ENCODE measurements at regions not wholly inside any gene's neighbourhood (a gene's known extent, or its start where the extent isn't known, plus 50 kb on each side); places are given as distances from the start of the nearest gene placed in this dataset.
"Not testable (repeated sequence)": the region's sequence is repeated elsewhere in the genome, so short reads cannot be mapped to it uniquely, and the experiment has no call there.

DNA sequence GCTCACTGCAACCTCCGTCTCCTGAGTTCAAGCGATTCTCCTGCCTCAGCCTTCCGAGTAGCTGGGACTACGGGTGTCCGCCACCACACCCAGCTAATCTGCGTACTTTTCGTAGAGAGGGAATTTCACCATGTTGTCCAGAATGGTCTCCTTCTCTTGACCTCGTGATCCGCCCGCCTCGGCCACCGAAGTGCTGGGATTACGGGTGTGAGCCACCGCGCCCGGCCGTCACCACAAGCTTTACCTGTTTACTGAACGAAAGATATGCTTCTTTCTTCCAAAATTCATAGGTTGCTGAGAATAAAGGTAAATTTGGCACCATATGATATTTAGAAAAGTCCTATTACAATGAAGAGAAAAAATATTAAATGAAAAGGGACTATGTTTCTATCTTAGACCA, 333.5 kb upstream of the EPHA6 start (continued):
- TF ChIP-seq, protein P1, sequence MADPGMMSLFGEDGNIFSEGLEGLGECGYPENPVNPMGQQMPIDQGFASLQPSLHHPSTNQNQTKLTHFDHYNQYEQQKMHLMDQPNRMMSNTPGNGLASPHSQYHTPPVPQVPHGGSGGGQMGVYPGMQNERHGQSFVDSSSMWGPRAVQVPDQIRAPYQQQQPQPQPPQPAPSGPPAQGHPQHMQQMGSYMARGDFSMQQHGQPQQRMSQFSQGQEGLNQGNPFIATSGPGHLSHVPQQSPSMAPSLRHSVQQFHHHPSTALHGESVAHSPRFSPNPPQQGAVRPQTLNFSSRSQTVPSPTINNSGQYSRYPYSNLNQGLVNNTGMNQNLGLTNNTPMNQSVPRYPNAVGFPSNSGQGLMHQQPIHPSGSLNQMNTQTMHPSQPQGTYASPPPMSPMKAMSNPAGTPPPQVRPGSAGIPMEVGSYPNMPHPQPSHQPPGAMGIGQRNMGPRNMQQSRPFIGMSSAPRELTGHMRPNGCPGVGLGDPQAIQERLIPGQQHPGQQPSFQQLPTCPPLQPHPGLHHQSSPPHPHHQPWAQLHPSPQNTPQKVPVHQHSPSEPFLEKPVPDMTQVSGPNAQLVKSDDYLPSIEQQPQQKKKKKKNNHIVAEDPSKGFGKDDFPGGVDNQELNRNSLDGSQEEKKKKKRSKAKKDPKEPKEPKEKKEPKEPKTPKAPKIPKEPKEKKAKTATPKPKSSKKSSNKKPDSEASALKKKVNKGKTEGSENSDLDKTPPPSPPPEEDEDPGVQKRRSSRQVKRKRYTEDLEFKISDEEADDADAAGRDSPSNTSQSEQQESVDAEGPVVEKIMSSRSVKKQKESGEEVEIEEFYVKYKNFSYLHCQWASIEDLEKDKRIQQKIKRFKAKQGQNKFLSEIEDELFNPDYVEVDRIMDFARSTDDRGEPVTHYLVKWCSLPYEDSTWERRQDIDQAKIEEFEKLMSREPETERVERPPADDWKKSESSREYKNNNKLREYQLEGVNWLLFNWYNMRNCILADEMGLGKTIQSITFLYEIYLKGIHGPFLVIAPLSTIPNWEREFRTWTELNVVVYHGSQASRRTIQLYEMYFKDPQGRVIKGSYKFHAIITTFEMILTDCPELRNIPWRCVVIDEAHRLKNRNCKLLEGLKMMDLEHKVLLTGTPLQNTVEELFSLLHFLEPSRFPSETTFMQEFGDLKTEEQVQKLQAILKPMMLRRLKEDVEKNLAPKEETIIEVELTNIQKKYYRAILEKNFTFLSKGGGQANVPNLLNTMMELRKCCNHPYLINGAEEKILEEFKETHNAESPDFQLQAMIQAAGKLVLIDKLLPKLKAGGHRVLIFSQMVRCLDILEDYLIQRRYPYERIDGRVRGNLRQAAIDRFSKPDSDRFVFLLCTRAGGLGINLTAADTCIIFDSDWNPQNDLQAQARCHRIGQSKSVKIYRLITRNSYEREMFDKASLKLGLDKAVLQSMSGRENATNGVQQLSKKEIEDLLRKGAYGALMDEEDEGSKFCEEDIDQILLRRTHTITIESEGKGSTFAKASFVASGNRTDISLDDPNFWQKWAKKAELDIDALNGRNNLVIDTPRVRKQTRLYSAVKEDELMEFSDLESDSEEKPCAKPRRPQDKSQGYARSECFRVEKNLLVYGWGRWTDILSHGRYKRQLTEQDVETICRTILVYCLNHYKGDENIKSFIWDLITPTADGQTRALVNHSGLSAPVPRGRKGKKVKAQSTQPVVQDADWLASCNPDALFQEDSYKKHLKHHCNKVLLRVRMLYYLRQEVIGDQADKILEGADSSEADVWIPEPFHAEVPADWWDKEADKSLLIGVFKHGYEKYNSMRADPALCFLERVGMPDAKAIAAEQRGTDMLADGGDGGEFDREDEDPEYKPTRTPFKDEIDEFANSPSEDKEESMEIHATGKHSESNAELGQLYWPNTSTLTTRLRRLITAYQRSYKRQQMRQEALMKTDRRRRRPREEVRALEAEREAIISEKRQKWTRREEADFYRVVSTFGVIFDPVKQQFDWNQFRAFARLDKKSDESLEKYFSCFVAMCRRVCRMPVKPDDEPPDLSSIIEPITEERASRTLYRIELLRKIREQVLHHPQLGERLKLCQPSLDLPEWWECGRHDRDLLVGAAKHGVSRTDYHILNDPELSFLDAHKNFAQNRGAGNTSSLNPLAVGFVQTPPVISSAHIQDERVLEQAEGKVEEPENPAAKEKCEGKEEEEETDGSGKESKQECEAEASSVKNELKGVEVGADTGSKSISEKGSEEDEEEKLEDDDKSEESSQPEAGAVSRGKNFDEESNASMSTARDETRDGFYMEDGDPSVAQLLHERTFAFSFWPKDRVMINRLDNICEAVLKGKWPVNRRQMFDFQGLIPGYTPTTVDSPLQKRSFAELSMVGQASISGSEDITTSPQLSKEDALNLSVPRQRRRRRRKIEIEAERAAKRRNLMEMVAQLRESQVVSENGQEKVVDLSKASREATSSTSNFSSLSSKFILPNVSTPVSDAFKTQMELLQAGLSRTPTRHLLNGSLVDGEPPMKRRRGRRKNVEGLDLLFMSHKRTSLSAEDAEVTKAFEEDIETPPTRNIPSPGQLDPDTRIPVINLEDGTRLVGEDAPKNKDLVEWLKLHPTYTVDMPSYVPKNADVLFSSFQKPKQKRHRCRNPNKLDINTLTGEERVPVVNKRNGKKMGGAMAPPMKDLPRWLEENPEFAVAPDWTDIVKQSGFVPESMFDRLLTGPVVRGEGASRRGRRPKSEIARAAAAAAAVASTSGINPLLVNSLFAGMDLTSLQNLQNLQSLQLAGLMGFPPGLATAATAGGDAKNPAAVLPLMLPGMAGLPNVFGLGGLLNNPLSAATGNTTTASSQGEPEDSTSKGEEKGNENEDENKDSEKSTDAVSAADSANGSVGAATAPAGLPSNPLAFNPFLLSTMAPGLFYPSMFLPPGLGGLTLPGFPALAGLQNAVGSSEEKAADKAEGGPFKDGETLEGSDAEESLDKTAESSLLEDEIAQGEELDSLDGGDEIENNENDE (IDR thresholded peaks at IDR 0.05; ENCODE audit: low read depth, low read length) = no peak
- TF ChIP-seq ZNF586 (CRISPR knock-in tag; conservative IDR thresholded peaks at IDR 0.05) = no peak
- no peak for TF ChIP-seq RFX7 (CRISPR knock-in tag; IDR thresholded peaks at IDR 0.05)
- no peak for TF ChIP-seq CC2D1A (IDR thresholded peaks at IDR 0.05)
- no peak for TF ChIP-seq DACH1 (IDR thresholded peaks at IDR 0.05; ENCODE audit: partially characterized antibody)
- no peak for TF ChIP-seq COPS2 (conservative IDR thresholded peaks at IDR 0.05)

DNA sequence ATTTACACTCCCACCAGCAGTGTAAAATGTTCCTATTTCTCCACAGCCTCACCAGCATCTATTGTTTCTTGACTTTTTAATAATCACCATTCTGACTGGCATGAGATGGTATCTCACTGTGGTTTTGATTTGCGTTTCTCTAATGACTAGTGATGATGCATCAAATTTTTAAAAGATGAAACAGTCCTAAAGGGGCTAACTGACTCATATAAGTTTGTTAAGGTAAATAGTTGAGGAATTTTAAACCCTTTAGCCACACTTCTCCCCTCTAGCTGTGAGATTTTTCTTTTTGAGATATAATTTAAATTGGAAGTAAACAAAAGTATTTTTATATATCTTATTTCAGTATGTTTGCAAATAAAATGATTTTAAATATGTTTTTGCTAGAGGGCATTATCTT, 331.2 kb upstream of the EPHA6 start:
- H3K9ac ChIP-seq (ENCODE audit: insufficient read depth in 1 of 2, low read depth in 2 of 2, low read length in 2 of 2); BruUV-seq (replicated peaks); H3K4me2 ChIP-seq (ENCODE audit: insufficient read depth, low read length); H3K9me3 ChIP-seq (replicated peaks; ENCODE audit: control insufficient read depth, insufficient read depth, low read depth, low read length); H3K4me1 ChIP-seq (replicated peaks in 1 of 2; ENCODE audit: control insufficient read depth in 2 of 2, insufficient read depth in 2 of 2, low read length in 2 of 2); in situ Hi-C loops (cut with MboI); H3K27me3 ChIP-seq (ENCODE audit: control insufficient read depth in 2 of 2, insufficient read depth in 2 of 2, low read length in 2 of 2); H3K4me3 ChIP-seq; H3K27ac ChIP-seq (ENCODE audit: extremely low read depth, low read depth, low read length); POLR2A ChIA-PET; H3K9me1 ChIP-seq (ENCODE audit: control insufficient read depth, insufficient read depth, low read length); H3K79me2 ChIP-seq (ENCODE audit: control insufficient read depth, insufficient read depth, low read length); H4K20me1 ChIP-seq (replicated peaks; ENCODE audit: control insufficient read depth, insufficient read depth, low read length); ATAC-seq; H2AFZ ChIP-seq (ENCODE audit: low read depth, low read length); FAIRE-seq; CTCF ChIA-PET (ENCODE audit: low intra/inter-chr PET ratio); H3K36me3 ChIP-seq (ENCODE audit: control insufficient read depth, insufficient read depth, low read length); intact Hi-C loops (cut with micrococcal nuclease); DNase-seq (ENCODE audit: extremely low read depth in 1 of 4, low spot score in 3 of 4): not testable (repeated sequence)
- 0% methylated on average over 1 of the region's 1 CpG for WGBS (ENCODE audit: insufficient coverage, low coverage, missing lambda C conversion rate)

Measured in K562 (cell line).